ENCODE measurements at regions not wholly inside any gene's neighbourhood (a gene's known extent, or its start where the extent isn't known, plus 50 kb on each side); places are given as distances from the start of the nearest gene placed in this dataset.

DNA sequence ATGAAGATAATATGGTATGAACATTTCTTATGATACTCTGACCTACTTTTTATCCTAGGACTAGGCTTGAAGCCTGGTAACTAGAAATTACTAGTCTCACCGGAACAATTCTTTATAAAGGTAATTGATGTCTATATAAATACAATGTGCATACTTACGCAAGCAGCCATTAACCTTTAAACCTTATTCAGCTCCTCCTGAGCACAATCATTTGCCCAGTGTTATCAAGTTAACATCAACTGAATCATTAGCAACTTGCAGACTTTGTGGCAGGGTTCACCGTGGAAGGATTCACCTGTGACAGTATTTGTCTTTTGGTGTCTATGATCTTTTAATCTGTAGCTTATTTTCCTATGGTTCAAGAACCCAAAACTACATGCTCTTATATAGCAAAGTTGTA lies 508.6 kb upstream of the KLHL1 start:
- no peak for TF ChIP-seq EZH2 (IDR thresholded peaks at IDR 0.05; ENCODE audit: borderline replicate concordance, insufficient read depth, low read length, poor library complexity, severe bottlenecking)
- TF ChIP-seq, protein P1, sequence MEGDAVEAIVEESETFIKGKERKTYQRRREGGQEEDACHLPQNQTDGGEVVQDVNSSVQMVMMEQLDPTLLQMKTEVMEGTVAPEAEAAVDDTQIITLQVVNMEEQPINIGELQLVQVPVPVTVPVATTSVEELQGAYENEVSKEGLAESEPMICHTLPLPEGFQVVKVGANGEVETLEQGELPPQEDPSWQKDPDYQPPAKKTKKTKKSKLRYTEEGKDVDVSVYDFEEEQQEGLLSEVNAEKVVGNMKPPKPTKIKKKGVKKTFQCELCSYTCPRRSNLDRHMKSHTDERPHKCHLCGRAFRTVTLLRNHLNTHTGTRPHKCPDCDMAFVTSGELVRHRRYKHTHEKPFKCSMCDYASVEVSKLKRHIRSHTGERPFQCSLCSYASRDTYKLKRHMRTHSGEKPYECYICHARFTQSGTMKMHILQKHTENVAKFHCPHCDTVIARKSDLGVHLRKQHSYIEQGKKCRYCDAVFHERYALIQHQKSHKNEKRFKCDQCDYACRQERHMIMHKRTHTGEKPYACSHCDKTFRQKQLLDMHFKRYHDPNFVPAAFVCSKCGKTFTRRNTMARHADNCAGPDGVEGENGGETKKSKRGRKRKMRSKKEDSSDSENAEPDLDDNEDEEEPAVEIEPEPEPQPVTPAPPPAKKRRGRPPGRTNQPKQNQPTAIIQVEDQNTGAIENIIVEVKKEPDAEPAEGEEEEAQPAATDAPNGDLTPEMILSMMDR (IDR thresholded peaks at IDR 0.05; ENCODE audit: poor library complexity, severe bottlenecking) = no peak

Measured in neural cell (in vitro differentiated cells).